GM13977 (cell line): ENCODE measurements at regions not wholly inside any gene's neighbourhood (a gene's known extent, or its start where the extent isn't known, plus 50 kb on each side); places are given as distances from the start of the nearest gene placed in this dataset.

Experiments
- DNase-seq: peaks from one replicate; pipeline ENCODE4 v3.0.0; 2012; ENCODE audit warnings: low spot score
- CTCF ChIP-seq: IDR thresholded peaks from 2 replicates; pipeline ENCODE4 v1.5.1; 2012; ENCODE audit warnings: mild to moderate bottlenecking, control low read depth; ENCODE audit not compliant: insufficient read depth; ENCODE audit errors: extremely low read depth, missing control alignments
- in situ Hi-C: fragments of 300-500 bp; cut with MboI; formaldehyde crosslinking; loops from one replicate; pipeline ENCODE4 v1.12.0; 2022; ENCODE audit warnings: low sequenced_read_pairs, low pct_unique_long_range_greater_than_20kb, mixed read lengths, inconsistent platforms; ENCODE audit not compliant: unreplicated experiment

- in situ Hi-C loops, result no loop called here
- no peak for DNase-seq
- no peak for TF ChIP-seq CTCF
These were observed 125.7 kb upstream of the SNX19 start for GRCh38 chr11:131042041-131042390.

GRCh38 chr11:131043251-131043650 lies 127.0 kb upstream of the SNX19 start:
- in situ Hi-C loops, result no loop called here
- TF ChIP-seq CTCF, result no peak
- DNase-seq, result no peak

- DNase-seq, result no peak
- in situ Hi-C loops, result no loop called here
- no peak for TF ChIP-seq CTCF
These were observed 128.6 kb upstream of the SNX19 start for GRCh38 chr11:131044851-131045250.

GRCh38 chr11:131052367-131052766 lies 136.1 kb upstream of the SNX19 start:
- in situ Hi-C loops, result loop anchor here (25.0 kb wide), 2 partner anchors 460 to 635 kb away; no protein-coding TSS in a partner anchor
- TF ChIP-seq CTCF, result no peak
- no peak for DNase-seq

- no peak for TF ChIP-seq CTCF
- DNase-seq, result no peak
- in situ Hi-C loops, result loop anchor here (25.0 kb wide), 2 partner anchors 456 to 631 kb away; no protein-coding TSS in a partner anchor
These were observed 139.8 kb upstream of the SNX19 start for GRCh38 chr11:131056036-131056435.

- no peak for DNase-seq
- in situ Hi-C loops, result loop anchor here (25.0 kb wide), 2 partner anchors 449 to 624 kb away; no protein-coding TSS in a partner anchor
These were observed 147.4 kb upstream of the SNX19 start for GRCh38 chr11:131063638-131064037.

More at GRCh38 chr11:131063638-131064037, 147.4 kb upstream of the SNX19 start:
- no peak for TF ChIP-seq CTCF
